SHP77 treated with DMSO at 0.1 percent for 48 hours (cell line): ENCODE measurements at regions not wholly inside any gene's neighbourhood (a gene's known extent, or its start where the extent isn't known, plus 50 kb on each side); places are given as distances from the start of the nearest gene placed in this dataset.

ENCODE experiments used
- DNase-seq: peaks from one replicate; lab custom pipeline; 2025; lab: John Stamatoyannopoulos, UW

DNA sequence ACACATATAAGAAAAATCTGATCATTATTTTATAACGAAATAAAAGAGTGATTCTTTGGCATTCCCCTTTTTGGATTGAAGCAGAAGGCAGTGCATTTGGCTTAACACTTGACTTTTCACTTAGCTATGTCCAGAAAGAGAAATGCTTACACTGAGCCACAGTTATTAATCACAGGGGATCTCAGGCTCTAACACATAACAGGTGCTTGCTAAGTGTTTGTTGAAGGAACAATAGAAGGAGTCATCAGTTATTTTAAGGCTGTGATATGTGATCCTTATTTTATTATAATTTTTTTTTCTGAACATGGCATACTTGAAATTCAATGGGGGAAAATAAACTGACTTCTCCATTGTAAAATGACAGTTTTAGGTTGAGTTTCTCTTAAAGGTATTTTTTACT lies 209.5 kb downstream of the UBE2E3 start:
- DNase-seq = no peak

DNA sequence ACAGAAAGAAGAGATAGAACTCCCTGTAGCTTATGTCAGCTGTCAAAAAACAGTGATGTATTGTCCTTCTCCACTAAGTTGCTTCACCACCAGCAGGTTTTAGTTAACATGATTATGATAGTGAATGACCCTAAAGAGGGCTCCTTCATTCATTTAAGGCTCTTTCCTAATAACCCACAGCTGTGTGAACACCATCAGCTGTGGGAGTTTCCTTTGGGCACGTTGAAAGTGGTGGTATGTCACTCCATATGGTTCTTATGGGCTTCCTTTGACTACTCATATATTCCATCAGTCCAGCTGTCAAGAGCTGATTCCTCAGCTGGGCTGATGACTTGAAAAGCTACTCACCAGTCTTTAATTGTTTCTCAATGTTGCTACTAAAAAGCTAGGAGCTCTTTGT lies 210.3 kb downstream of the UBE2E3 start:
- DNase-seq = no peak

DNA sequence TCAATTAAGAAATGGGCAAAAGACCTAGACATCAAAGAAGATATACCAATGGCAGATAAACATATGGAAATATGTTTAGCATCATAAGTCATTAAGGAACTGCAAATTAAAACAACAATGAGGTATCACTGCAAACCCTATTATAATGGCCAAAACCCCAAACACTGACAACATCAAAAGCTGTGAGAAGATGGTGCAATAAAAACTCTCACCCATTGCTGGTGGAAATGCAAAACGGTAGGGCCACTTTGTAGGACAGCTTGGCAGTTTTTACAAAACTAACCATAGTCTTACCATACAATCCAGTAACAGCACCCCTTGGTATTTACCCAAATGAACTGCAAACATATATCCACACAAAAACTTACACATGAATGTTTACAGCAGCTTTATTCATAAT lies 213.1 kb downstream of the UBE2E3 start:
- DNase-seq = no peak

DNA sequence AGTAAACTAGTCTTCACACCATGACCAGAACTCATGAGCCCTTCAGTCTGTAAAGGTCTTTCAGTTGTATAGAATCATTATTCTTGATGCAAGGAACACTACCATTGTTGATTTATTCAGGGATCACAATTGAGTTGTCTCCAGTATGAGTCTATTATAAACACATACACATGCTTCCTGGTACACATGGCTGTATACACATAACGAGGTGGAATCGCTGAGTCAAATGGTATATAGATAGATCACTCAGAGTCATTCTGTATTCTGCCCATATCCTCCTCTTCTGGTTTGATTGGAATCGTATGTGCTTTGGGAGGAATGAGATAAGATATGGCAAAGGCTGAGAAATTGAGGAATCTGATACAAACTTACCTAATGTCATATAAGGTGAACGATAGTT lies 216.0 kb downstream of the UBE2E3 start:
- DNase-seq = no peak

DNA sequence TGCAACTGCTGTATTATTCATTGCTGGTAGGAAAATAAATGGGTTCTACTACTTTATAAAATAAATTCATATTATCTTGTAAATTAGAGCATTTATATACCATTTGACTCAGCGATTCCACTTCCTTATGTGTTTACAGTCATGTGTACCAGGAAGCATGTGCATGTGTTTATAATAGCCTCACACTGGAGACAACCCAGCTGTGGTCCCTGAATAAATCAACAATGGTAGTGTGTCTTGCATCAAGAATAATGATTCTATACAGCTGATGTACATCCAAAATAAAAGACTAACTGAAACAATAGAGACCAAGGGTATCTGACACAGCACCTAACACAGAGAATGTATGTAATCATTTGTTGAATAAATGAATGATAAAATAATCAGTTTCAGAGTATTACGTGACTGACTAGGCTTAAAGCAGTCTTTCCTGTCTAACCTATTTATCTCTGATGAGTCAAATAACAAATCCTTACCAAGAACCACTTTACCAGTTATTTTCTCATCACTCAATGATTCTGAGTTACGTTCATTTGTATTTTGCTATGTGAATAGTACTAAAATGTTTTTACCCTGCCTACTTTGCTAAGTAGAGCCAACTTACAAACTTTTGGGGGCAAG lies 216.8 kb downstream of the UBE2E3 start:
- no peak for DNase-seq

DNA sequence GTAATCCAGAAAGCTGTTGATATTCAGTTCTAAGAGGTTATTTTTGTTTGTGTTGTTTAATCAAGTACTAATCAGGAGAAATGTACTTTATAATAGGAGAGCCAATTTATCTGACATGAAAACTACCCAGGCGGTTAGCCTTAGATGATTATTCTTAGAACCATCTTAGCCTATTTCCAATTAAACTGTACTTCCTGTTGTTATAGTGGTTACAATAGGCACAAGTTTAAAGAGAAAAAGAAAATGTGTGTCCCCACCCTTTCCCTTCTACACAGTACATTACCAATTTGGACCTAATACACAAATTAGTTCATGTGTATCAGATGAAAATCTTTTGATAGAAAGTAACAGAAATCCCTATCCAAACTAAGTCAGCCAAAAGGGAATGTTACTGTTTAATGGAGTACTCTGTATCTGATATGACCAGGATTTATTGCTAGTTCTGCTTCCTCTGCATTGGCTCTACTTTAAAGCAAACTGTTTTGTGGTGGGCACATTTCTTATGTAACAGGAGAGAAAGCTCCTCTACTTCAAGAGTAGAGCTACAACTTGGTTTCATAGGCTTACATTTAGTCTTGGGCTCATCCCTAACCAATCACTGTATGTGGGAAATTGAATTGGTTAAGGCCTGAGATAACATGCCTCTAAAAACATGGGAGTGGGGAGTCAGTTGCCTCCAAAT lies 217.9 kb downstream of the UBE2E3 start:
- DNase-seq = no peak

DNA sequence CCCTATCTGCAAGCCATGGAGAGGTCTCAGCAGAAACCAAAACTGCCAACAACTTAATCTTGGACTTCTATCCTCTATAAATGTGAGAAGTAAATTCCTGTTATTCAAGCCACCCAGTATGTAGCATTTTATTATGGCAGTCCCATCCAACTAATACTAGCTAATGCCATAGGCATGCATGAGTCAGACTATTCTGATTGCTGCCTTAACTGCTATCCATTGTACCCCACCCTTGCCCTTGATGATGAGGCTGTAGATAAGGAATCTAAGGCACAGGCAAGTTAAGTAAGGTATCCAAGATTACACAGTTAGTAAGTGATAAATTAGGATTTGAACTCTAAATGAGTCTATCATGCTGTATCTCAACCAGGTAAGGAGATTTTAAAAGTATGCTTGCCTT lies 223.0 kb downstream of the UBE2E3 start:
- no peak for DNase-seq

DNA sequence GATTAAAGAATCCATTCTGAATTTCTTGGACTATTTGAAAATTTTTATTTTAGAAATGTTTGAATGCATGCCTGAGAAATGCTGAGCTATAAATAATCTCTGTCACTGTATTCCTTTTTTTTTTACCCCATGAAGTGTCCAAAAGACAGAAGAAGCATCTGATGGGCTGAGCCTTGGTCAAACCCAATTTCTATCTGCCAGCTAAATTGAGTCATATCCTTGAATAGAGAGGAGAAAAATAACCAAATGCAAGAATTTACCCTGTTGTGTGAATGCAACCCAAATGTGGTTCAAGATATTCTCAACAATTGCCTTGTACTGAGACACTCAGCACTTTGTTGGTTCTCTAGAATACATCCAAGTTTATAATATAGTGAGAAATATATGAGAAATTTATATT lies 223.5 kb downstream of the UBE2E3 start:
- no peak for DNase-seq

DNA sequence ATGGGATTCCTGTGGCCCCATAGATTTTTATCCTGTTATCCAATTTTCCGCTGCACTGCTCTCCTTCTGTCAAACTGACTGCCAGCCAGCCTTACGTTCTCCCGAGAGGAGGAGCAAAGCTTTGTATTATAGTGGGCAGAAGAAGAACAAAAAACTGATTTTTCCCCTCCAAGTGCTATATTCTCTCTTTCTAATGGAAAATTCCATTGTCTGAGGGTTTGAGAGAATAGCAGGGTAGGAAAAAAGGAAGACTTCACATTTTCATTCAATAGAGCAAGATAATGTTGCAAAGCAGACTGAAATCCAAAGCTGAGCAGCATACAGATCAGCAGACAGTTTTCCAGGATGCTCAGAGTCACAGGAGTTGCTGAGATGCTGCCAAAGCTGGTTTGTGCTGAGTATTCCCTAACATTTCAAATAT lies 238.0 kb downstream of the UBE2E3 start:
- DNase-seq = no peak

DNA sequence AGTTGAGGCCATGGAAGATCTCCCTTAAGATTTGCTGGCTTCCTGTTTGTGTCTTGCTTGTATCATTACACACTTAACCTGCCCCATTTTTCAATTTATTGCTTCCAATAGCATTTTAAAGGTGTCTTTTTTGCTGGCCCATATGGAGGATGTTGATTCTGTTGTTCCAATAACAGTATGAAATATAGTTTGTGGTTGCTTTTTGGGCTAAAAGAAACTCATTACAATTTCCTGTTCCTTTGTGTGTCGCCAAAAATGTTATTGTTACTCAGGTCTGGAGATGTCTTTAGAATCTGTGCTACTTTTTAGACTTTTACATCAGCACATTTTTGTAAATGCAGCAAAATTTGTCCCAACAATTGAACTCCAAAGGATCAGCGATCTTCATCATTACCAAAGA lies 234.0 kb upstream of the ITGA4 start:
- no peak for DNase-seq

DNA sequence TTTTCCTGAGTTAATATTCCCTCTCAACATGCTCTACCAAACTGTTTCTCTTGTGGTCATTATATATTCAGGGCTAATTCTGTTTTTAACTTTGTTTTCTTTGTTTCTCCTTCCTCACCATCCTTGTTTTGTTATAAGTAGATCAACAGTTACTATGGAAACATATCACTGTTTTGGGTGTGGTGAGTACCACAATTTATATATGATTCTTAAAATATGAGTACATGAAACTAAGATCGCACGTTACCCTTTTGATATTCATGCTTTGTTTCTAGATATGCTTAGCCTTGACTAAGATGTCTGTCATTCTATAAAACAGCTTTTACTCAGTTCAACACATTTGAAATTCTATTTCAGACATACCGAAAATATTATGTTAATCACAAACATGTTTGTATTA lies 232.3 kb upstream of the ITGA4 start:
- DNase-seq = no peak

DNA sequence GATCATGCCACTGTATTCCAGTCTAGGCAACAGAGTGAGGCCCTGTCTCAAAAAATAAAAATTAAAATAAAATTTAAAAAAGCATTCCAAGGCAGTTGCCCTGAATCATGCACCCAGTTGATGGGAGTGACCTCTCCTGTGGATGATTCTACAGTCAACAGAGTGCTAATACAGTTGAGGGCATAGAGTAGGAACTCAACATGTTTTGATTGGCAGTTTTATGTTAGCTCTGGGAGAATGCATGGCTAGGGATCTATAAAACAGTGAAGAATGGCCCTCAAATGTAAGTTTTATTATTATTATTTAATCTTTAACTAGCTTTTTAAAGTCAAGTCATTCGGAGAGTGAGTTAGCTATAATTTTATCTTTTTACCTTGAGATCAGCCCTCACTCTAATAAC lies 228.5 kb upstream of the ITGA4 start:
- DNase-seq = no peak

DNA sequence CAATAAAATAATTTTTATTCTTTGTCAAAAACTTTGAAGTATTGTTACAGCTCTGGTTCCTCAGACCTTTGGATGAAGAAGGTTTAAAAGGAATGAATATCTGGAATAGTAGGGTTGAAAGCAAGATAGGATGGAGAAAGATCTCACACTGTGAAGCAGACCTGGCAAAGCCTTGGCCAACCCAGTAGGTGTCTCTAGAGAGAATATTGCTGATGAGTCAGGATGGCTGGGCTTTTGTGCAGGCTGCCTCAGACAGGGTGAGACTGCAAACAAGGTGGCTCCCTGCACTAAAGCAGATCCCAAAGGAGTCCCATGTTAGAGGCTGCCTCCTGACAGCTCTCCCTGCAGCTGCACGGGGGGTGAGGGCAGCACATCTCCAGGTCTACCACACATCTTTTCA lies 226.0 kb upstream of the ITGA4 start:
- no peak for DNase-seq

DNA sequence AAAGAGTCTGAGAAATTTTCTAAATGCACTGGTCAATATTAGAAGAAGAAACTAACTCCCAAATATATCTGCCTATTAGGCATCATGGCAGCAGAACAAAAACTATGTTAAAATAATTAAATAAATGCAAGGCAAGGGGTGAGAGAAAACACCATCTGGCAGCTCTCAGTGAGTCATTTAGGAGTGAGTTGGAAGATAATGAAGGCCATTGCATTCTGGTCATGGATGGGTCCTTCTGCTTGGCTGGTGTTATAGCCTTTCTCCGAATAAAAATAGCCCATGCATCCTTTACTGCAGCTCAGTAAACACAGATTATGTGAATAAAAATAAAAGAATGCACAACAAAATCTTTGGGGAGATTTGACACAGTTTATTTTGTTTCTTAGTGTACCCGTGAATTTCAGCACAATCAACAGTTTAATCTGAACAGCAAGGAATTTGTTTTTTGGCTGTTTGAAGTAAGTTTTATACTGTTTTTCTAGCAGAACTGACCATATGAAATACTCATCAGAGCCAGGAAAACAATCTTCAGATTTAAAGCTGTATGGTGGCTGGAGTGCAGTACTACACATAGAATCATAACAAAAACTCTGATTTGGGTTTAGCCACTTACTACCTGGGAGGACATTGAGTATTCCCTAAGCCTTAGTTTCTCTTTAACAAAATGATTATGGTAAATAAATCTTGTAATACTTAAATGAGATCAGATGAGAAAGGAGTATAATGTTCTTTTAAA lies 225.1 kb upstream of the ITGA4 start:
- DNase-seq = no peak

DNA sequence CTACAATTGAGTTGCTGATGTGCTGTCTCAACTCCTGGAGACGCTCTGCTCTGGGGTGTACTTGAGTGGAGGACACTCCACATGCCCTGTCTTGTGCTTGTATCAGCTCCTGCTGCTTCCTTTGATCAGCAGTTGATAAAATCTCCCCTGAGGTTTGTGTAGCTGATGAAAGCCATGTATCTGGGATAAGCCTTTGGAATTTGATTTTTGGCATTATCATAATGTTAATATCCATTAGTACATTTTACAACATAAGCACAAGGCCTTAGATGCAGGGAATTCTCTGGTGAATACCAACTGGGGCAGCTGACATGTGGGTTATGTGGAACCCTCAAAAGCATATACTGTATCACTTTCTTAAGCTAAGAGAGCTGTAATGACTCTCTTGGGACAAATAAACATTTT lies 222.7 kb upstream of the ITGA4 start:
- no peak for DNase-seq

DNA sequence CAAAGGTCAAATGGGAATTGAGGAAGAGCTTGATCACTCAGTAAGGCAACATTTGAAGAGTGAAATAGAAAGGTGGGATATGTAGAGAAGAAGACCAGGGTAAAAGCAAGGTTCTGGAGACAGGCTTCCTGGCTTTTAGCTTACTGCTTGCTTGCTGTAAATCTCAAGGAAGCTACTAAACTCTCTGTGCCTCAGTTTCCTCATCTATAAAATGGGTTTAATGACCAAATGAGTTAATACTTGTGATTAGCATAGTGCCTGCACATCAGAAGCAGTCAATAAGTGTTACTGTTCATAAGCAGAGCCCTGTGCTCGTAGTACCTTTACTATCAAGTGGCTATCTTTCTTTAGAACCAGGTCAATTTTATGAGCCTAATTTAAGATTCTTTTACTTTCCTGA lies 222.2 kb upstream of the ITGA4 start:
- no peak for DNase-seq

DNA sequence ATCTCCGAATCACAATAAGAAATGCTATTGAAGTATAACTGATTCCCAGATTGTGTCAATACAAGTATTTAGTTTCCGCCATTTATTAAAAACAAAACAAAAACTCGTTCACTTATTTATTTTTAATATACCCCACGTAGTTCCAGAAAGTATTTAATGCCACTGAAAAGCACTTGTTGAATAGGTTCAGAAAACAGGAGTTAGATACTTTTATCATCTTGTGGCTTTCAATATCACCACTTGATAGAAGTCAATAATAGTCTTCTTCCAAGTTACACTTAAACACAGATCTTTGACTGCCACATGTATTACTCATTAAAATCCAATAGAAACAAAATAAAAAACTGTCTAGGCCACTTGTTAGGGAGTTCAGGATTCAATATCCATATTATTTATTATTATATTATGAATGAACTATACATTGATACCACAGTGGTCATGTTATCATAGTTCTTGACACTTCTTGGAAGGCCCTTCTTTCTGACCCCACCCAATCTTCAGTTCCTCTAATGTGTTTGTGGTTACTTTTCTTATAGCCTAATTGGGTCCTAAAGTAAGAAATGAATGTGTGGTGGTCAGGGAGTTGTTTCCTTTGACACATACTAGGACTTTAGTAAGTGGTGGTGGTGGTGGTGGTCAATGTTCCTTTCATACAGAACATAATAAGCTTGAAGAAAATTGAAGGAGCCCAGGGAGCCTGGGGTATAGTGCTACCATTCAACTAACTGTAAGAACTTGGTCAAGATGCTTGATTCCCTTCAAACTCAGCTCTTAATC lies 221.3 kb upstream of the ITGA4 start:
- DNase-seq = no peak

DNA sequence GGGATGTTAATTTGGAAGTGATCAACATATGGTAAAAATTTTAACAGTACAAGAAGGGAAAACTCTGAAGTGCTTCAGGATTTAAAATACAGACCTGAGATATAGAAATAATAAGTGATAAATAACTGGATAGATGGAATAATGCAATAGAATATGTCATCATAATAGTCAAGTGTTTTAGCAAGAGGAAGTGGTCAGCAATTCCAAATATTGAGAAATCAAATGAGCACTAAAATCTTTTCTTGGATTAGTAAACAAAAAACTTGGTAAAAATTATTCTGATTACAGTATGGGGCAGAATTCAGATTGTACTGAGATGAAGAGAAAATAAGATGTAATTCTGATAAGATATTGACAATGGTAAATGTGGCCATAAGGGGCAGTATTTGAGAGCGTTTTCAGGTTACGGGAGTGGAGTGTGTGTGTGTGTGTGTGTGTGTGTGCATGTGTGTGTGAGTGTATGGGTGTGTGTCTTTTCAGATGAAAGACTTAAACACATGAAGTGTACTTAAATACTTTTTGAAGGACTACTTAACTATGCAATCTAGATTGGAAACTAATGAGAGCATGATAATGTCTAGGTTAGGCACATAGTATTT lies 217.9 kb upstream of the ITGA4 start:
- no peak for DNase-seq

DNA sequence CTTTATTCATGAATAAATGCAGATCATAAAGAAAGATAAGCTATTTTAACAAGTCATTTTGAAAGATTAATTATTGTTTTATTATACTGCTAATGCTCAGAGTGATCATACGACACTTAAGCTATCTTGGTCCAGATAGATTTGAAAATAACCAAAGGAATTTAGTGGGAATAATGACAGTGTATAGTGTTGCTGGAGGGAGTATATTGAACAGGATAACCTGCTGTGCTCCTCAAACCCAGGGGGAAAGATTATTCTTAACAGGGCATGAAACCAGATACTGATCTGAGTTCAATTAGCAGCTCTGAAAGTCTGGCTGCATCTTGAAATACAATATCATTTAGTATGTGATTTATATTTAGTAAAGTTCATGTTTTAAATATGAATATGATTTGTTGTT lies 216.3 kb upstream of the ITGA4 start:
- DNase-seq = no peak

DNA sequence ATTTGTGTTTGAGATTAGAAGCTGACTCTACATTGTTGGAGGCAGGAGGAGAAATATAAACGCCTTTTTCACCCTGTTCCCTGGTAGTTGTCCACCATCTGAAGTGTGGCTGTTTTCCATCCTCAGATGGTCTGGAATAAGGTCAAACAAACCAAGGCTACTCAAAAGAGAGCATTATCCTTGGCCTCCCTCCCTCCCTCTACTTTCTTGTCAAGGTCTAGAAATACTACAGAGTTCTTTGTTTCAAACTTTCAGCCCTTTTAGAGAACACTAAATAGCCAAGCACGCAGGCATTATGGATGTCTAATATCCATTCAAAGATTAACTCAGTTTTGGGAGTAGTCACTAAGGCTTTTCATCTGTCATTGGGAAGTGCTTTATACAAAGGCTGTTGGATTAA lies 215.8 kb upstream of the ITGA4 start:
- no peak for DNase-seq

DNA sequence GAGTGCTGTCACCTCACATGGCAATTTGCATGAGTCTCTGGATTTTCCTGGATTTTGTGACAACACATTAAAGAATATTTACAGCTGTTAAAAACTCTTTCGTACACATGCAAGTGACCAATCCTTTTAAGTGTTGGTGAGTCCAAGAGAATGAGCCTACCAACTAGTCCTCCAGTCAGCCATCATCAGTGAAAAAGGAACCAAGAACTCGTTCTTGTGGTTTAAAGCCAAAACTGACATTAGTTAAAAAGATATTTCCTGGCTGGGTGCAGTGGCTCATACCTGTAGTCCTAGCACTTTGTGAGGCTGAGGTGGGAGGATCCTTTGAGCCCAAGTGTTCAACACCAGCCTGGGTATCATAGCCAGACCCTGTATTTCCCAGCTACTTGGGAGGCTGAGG lies 215.4 kb upstream of the ITGA4 start:
- no peak for DNase-seq

DNA sequence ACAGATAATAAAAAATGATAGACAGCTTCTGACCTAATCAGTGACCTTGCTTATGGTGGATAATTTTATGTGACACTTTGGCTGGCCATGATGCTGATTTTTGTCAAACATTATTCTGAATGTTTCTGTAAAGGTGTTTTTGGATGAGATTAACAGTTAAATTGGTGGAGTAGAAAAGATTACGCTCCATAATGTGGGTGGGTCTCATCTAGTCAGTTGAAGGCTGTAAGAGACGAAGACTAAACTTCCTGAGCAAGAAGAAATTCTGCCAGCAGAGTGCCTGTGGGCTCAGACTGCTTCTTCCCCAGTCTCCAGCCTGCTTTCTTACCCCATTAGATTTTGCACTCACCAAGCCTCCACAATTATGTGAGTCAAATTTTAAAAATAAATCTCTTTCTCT lies 214.9 kb upstream of the ITGA4 start:
- DNase-seq = no peak
